ENCODE measurements at regions not wholly inside any gene's neighbourhood (a gene's known extent, or its start where the extent isn't known, plus 50 kb on each side); places are given as distances from the start of the nearest gene placed in this dataset.

- TF ChIP-seq CTCF (conservative IDR thresholded peaks at IDR 0.05; ENCODE audit: low read length) (no peak), EZH2phosphoT487 (IDR thresholded peaks at IDR 0.05; ENCODE audit: borderline replicate concordance) (no peak)
- no peaks in the 10 kb centered on the region for H3K4me1 ChIP-seq (ENCODE audit: insufficient read depth, low read length, poor library complexity, severe bottlenecking)
- H4K20me1 ChIP-seq (ENCODE audit: insufficient read depth, low read length, poor library complexity, severe bottlenecking): no peaks in the 10 kb centered on the region
- H3K4me2 ChIP-seq (ENCODE audit: low read depth, low read length, poor library complexity, severe bottlenecking): no peak overlapping the region
- H3F3A ChIP-seq (ENCODE audit: low read depth): no peaks in the 10 kb centered on the region
- no peaks in the 10 kb centered on the region for H3K36me3 ChIP-seq (ENCODE audit: insufficient read depth, low read length)
- H3K9ac ChIP-seq (ENCODE audit: low read depth, low read length, poor library complexity, severe bottlenecking): no peak overlapping the region
- H3K9me2 ChIP-seq (replicated peaks; ENCODE audit: low read depth, low read length): no peaks in the 10 kb centered on the region
- H3K4me3 ChIP-seq (ENCODE audit: low read length, poor library complexity, severe bottlenecking): no peak overlapping the region
- no peak overlapping the region for H2AFZ ChIP-seq (ENCODE audit: low read length)
- no peaks in the 10 kb centered on the region for H3K27me3 ChIP-seq (ENCODE audit: insufficient read depth, low read length, poor library complexity, severe bottlenecking)
- no peaks in the 10 kb centered on the region for H3K9me3 ChIP-seq (ENCODE audit: insufficient read depth, low read depth, low read length)
- no peaks in the 10 kb centered on the region for H3K79me2 ChIP-seq (ENCODE audit: insufficient read depth, low read length)
Measured at GRCh38 chr2:234845602-234846590, 105.9 kb upstream of the SH3BP4 start.

GRCh38 chr2:234843411-234843810 is 108.4 kb upstream of the SH3BP4 start:
- no peaks in the 10 kb centered on the region for H3K4me1 ChIP-seq (ENCODE audit: insufficient read depth, low read length, poor library complexity, severe bottlenecking)
- no peaks in the 10 kb centered on the region for H3K79me2 ChIP-seq (ENCODE audit: insufficient read depth, low read length)
- no peak for TF ChIP-seq EZH2phosphoT487 (IDR thresholded peaks at IDR 0.05; ENCODE audit: borderline replicate concordance)
- no peak for TF ChIP-seq CTCF (conservative IDR thresholded peaks at IDR 0.05; ENCODE audit: low read length)
- H2AFZ ChIP-seq (ENCODE audit: low read length): no peak overlapping the region
- H3F3A ChIP-seq (ENCODE audit: low read depth): no peaks in the 10 kb centered on the region
- no peak overlapping the region for H3K4me2 ChIP-seq (ENCODE audit: low read depth, low read length, poor library complexity, severe bottlenecking)
- no peak overlapping the region for H3K4me3 ChIP-seq (ENCODE audit: low read length, poor library complexity, severe bottlenecking)
- no peaks in the 10 kb centered on the region for H3K27me3 ChIP-seq (ENCODE audit: insufficient read depth, low read length, poor library complexity, severe bottlenecking)
- H3K9ac ChIP-seq (ENCODE audit: low read depth, low read length, poor library complexity, severe bottlenecking): no peak overlapping the region
- H3K36me3 ChIP-seq (ENCODE audit: insufficient read depth, low read length): no peaks in the 10 kb centered on the region
- H3K9me2 ChIP-seq (replicated peaks; ENCODE audit: low read depth, low read length): no peaks in the 10 kb centered on the region
- H4K20me1 ChIP-seq (ENCODE audit: insufficient read depth, low read length, poor library complexity, severe bottlenecking): no peaks in the 10 kb centered on the region
- no peaks in the 10 kb centered on the region for H3K9me3 ChIP-seq (ENCODE audit: insufficient read depth, low read depth, low read length)

GRCh38 chr2:234842753-234843152 is 109.1 kb upstream of the SH3BP4 start:
- Histone ChIP-seq H3K36me3 (ENCODE audit: insufficient read depth, low read length) (no peaks in the 10 kb centered on the region), H2AFZ (ENCODE audit: low read length) (no peak overlapping the region), H3K4me1 (ENCODE audit: insufficient read depth, low read length, poor library complexity, severe bottlenecking) (no peaks in the 10 kb centered on the region), H3K9me3 (ENCODE audit: insufficient read depth, low read depth, low read length) (no peaks in the 10 kb centered on the region), H3K79me2 (ENCODE audit: insufficient read depth, low read length) (no peaks in the 10 kb centered on the region), H3K9ac (ENCODE audit: low read depth, low read length, poor library complexity, severe bottlenecking) (no peak overlapping the region), H4K20me1 (ENCODE audit: insufficient read depth, low read length, poor library complexity, severe bottlenecking) (no peaks in the 10 kb centered on the region), H3K9me2 (replicated peaks; ENCODE audit: low read depth, low read length) (no peaks in the 10 kb centered on the region), H3F3A (ENCODE audit: low read depth) (no peaks in the 10 kb centered on the region), H3K27me3 (ENCODE audit: insufficient read depth, low read length, poor library complexity, severe bottlenecking) (no peaks in the 10 kb centered on the region), H3K4me3 (ENCODE audit: low read length, poor library complexity, severe bottlenecking) (no peak overlapping the region), H3K4me2 (ENCODE audit: low read depth, low read length, poor library complexity, severe bottlenecking) (no peak overlapping the region)
- TF ChIP-seq CTCF (conservative IDR thresholded peaks at IDR 0.05; ENCODE audit: low read length): no peak
- no peak for TF ChIP-seq EZH2phosphoT487 (IDR thresholded peaks at IDR 0.05; ENCODE audit: borderline replicate concordance)

Measured in Loucy (cell line).